Erythroblast (primary cell): ENCODE measurements at regions not wholly inside any gene's neighbourhood (a gene's known extent, or its start where the extent isn't known, plus 50 kb on each side); places are given as distances from the start of the nearest gene placed in this dataset.
A peak's percentile ranks its signal among the peaks of the same experiment; 100 is the strongest.

Experiments
- DNase-seq, 2 experiments: peaks; one replicate each; lab custom pipeline; 2025; lab: John Stamatoyannopoulos, UW
- GATA1 ChIP-seq: IDR thresholded peaks from 2 replicates; pipeline ENCODE4 v1.6.1; 2011; ENCODE audit warnings: low read depth, mild to moderate bottlenecking, control low read depth, low read length, moderate library complexity
- POLR2A ChIP-seq: IDR thresholded peaks from 2 replicates; pipeline ENCODE4 v1.6.1; 2011; ENCODE audit warnings: mild to moderate bottlenecking, low read length

DNA sequence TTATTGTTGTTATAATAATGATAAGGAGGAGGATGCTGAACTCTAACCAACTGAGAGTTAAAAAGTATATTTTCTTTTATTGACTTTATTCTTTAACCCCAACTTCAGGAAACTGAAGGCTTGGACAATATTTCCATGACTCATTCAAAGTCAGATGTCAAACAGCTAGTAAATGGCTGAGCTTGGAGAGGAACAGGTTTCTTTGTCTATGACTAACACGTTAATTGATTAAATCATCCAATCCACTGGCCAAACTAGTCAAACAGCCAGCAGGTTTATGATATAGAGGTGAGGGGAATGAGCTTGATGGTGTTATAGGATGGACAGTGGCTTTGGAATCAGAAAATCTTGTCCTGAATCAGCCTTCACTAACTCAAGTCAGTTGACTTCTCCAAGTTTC, 119.1 kb upstream of the WDR11 start:
- no peak for DNase-seq
- TF ChIP-seq GATA1: no peak
- no peak for TF ChIP-seq POLR2A

DNA sequence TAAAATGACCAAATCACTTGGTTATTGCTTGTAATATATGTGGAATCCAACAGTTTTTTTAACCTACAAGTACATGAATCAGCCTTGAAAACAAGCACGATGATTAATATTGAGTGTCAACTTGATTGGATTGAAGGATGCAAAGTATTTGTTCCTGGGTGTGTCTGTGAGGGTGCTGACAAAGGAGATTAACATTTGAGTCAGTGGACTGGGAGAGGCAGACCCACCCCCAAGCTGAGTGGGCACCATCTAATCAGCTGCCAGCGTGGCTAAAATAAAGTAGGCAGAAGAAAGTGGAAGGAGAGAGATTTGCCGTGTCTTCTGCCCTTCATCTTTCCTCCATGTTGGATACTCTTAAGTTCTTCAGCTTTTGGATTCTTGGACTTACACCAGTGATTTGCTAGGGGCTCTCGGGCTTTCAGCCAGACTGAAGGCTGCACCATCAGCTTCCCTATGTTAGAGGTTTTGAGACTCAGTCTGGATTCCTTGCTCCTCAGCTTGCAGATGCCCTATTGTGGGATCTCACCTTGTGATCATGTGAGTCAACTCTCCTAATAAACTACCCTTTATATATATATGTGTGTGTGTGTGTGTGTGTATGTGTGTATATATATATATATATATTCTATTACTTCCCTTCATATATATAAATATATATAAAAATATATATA, 118.4 kb upstream of the WDR11 start:
- TF ChIP-seq GATA1 (no peak), POLR2A (no peak)
- peak; percentile 5 to 11 for DNase-seq

DNA sequence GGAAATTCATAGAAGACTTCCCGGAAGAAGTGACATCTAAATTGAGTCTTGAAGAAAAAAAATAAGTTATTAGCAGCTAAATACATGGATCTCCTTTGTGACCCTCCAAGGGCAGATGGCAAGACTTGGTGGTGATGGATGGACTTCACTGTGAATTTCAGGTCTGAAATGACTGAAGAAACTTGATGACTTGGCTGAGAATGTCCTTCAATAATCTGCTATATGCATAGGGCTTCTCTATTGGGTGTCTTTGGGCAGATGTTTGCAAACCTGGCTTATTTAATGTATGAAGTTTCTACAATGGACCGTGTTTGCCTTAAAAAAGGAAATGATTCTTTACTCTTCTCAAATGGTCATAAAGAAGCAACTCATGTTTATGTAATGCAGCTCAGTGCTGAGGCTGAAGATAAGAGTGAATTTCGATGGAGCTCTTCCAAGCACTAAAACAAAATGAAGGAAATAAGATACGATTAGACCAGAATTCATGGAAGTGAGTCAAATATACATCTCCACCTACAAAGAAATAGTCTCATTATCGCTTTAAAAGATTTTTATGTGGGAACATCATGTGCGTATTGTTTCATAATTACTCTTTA, 116.6 kb upstream of the WDR11 start:
- no peak for DNase-seq
- TF ChIP-seq POLR2A (no peak), GATA1 (no peak)

DNA sequence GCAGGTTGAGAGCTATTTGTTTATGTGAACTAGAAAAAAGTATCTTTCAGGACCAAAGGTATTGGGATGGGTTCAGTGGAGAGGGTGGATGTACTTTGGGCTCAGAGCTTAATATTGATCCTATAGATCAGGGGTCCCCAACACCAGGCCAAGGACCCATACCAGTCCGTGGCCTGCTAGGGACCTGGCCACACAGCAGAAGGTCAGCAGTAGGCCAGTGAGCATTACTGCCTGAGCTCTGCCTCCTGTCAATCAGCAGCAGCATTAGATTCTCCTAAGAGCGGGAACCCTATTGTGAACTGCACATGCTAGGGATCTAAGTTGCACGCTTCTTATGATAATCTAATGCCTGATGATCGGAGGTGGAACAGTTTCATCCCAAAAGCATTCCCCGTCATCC, 115.8 kb upstream of the WDR11 start:
- no peak for DNase-seq
- TF ChIP-seq GATA1: no peak
- no peak for TF ChIP-seq POLR2A

- TF ChIP-seq POLR2A (no peak), GATA1 (no peak)
- DNase-seq: peak; percentile 6 to 38
Measured at GRCh38 chr10:120735773-120736371, 115.3 kb upstream of the WDR11 start.

DNA sequence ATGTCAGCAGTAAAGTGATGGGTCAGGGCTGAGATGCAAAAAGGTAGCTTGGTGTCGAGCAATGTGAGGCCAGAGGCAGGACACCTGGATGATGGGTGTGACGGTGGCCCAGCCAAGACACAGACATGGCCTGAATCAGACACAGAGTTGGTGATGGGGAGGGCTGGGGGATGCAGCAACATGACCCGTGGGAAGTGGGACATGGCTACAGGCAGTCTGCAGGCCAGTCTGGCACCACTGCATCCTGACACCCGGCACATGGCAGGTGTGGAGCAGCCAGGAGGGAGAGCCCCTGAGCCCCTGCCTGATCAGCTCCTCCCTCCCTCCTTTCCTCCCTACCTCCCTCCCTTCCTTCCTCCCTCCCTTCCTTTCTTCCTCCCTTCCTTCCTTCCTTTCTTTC, 114.8 kb upstream of the WDR11 start:
- no peak for DNase-seq
- no peak for TF ChIP-seq POLR2A
- TF ChIP-seq GATA1: no peak

DNA sequence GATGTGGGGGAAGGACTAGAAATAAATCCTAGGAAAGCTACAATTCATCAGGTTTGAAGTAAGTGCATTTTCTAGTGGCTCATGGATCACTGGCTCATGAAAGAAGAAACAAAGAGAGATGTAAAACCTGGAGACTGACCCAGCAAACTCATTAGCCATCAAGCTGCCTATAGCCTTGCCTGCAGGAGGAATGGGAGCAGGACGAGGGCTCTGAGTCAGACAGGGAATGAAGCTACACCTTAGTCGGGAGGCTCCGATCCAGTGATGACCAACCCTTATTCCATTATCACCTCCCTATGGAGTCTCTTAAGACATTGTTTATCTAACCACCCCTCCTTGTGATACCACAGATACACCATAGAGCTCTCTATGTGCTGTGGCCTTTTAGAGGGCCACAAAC, 112.5 kb upstream of the WDR11 start:
- TF ChIP-seq POLR2A (no peak), GATA1 (no peak)
- DNase-seq: no peak

- DNase-seq: no peak
- TF ChIP-seq POLR2A (no peak), GATA1 (no peak)
Measured at GRCh38 chr10:120741396-120741795, 109.8 kb upstream of the WDR11 start.

DNA sequence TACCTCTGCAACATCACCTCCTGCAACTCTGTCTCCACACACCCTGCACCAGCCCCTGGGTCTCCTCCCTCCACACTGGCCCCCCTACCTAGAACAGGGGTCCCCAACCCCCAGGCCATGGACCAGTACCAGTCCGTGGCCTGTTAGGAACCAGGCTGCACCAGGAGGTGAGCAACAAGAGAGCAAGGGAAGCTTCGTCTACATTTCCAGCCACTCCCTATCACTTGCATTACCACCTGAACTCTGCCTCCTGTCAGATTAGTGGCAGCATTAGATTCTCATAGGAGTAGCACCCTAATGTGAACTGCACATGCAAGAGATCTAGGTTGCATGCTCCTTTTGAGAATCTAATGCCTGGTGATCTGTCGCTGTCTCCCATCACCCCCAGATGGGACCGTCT, 108.8 kb upstream of the WDR11 start:
- no peak for DNase-seq
- TF ChIP-seq POLR2A (no peak), GATA1 (no peak)

DNA sequence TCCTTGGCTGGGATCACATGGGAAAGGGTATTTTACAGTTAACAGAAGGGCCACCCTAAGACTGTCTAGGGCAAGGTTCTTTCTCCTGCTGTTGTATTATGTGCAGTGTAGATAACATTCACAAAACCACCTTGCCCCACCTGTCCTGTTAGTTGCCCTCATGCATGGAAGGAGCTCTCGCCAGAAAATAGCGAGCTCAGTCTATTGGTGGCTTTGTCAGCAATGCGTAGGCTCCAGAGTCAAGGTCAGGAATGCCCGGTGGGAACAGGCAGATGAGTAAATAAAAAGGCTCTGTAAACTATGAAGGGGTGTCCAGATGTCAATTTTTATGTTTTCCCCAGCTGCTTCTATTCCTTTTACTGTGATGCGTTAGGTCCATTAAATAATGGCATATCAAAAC, 107.1 kb upstream of the WDR11 start:
- TF ChIP-seq POLR2A (no peak), GATA1 (no peak)
- no peak for DNase-seq

DNA sequence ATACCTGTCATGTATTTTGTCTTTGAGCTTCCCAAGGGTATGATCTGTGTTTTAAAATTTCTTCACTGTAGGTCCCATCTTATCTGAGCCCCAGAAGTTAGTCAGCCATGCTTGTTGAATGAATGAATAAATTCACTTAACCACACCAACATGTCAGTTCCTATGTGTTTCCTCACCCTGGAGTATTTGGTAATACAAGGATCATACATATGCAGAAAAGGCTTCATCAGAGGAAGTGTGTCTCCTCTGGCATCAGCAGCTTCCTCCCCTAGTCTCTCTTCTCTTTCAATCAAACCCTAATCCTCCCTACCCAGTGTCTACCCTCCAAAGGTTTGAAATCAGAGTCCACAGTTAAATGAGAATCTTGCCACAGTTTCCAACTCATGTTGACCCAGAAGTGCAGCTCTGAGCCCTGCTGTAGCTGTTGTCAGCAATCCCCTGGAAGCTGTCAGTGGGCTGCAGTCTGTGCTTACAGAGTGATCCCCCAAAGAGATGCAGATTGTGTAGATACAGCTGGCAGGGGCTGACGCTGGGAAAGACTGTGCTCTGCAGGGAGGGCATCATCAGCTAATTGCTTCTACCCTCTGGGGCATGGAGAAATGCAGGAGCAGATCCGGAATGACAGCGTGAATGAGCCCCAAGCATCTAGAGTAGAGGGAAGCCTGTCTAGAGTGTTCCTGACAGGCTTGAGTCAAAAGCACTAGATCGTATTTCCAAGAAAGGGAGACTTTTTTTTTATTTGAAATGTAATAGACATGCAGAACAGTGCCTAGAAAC, 105.0 kb upstream of the WDR11 start:
- TF ChIP-seq POLR2A (no peak), GATA1 (no peak)
- DNase-seq: no peak

DNA sequence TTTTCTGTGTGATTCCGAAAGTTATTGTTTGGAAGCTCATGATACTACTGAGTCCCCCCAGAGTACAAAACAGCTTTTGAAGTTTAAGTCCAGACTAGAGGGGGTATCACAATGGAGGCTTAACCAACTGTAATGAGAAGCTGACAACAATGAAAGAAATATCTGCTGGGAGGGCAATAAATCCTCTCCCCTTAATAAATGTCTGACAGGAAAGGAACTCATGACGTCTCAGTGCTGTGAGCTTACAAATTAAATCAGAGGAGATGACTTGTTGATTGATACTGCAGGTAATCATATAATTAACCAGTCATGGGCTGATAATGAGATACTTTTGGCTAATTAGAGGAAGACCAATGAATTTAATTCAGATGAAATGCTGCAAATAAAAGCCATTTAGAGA, 102.6 kb upstream of the WDR11 start:
- no peak for DNase-seq

GRCh38 chr10:120749072-120749471, 102.1 kb upstream of the WDR11 start:
- DNase-seq: no peak
- TF ChIP-seq GATA1 (no peak), POLR2A (no peak)

More for the DNA sequence above, 102.6 kb upstream of the WDR11 start:
- no peak for TF ChIP-seq POLR2A
- TF ChIP-seq GATA1: no peak

DNA sequence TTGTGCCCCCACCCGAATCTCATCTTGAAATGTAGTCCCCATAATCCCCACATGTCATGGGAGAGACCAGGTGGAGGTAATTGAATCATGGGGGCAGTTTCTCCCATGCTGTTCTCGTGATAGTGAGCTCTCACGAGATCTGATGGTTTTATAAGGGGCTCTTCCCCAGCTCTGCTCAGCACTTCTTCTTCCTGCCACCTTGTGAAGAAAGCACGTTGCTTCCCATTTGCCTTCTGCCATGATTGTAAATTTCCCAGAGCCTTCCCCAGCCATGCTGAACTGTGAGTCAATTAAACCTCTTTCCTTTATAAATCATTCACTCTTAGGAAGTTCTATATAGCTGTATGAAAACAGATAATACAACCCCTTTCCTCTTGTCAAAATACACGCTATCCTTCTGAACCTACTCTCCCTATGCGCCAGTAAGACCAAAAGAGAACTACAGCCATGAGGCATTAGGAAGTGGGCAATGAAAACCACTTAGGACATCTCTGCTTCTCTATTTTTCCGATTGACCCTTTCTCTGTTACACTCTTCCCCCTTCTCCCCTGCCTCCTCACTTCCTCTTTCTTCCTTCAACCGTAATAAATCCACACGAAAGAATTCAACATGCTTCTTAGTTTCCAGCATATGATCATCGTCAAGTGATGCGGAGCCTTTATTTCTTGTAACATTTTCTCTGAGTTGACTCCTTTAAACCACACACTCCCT, 101.2 kb upstream of the WDR11 start:
- no peak for DNase-seq
- no peak for TF ChIP-seq GATA1
- no peak for TF ChIP-seq POLR2A
